ENCODE measurements at regions not wholly inside any gene's neighbourhood (a gene's known extent, or its start where the extent isn't known, plus 50 kb on each side); places are given as distances from the start of the nearest gene placed in this dataset.

GRCh38 chr15:66881173-66881905, 179.3 kb downstream of the SMAD6 start:
- Mint-ChIP-seq H3K4me3 (no peak overlapping the region), H3K36me3 (no peaks in the 10 kb centered on the region)
- H3K4me3 ChIP-seq (ENCODE audit: low read length): no peak overlapping the region

GRCh38 chr15:66882251-66883020, 180.4 kb downstream of the SMAD6 start:
- CTCF ChIA-PET: interaction anchor here (1.3 kb wide), 1 partner anchor 32 kb away, joined by 5 read pairs; no protein-coding TSS in a partner anchor

More at GRCh38 chr15:66881173-66881905, 179.3 kb downstream of the SMAD6 start:
- H3K9me3 ChIP-seq (ENCODE audit: low read length): no peaks in the 10 kb centered on the region
- H3K27me3 ChIP-seq (ENCODE audit: insufficient read depth, low read length, poor library complexity, severe bottlenecking): no peaks in the 10 kb centered on the region
- DNase-seq: no peak
- no peaks in the 10 kb centered on the region for H3K36me3 ChIP-seq (ENCODE audit: insufficient read depth, low read length)
- CTCF ChIA-PET: interaction anchor here (1.3 kb wide), 1 partner anchor 30 kb away, joined by 5 read pairs; no protein-coding TSS in a partner anchor
- no peak overlapping the region for H3K27ac ChIP-seq (ENCODE audit: low read depth, low read length)
- POLR2A ChIA-PET: no interaction called here
- H3K4me1 ChIP-seq (ENCODE audit: insufficient read depth, low read length): no peaks in the 10 kb centered on the region
- no peaks in the 10 kb centered on the region for H3K4me1 Mint-ChIP-seq
- H3K27me3 Mint-ChIP-seq: peaks cover 4 to 25% of the 10 kb centered on the region in 2 donors
- no peaks in the 10 kb centered on the region for H3K9me3 Mint-ChIP-seq
- H3K27ac Mint-ChIP-seq: no peak overlapping the region

GRCh38 chr15:66883284-66883911, 181.4 kb downstream of the SMAD6 start:
- no peak for DNase-seq
- no peak overlapping the region for H3K4me3 Mint-ChIP-seq
- no peak overlapping the region for H3K27ac Mint-ChIP-seq
- Histone ChIP-seq H3K36me3 (ENCODE audit: insufficient read depth, low read length) (no peaks in the 10 kb centered on the region), H3K4me3 (ENCODE audit: low read length) (no peak overlapping the region), H3K9me3 (ENCODE audit: low read length) (no peaks in the 10 kb centered on the region), H3K27ac (ENCODE audit: low read depth, low read length) (no peak overlapping the region), H3K27me3 (ENCODE audit: insufficient read depth, low read length, poor library complexity, severe bottlenecking) (no peaks in the 10 kb centered on the region), H3K4me1 (ENCODE audit: insufficient read depth, low read length) (no peaks in the 10 kb centered on the region)
- ChIA-PET CTCF (no interaction called here), POLR2A (no interaction called here)
- no peaks in the 10 kb centered on the region for H3K9me3 Mint-ChIP-seq
- peaks cover 7 to 21% of the 10 kb centered on the region in 2 donors for H3K27me3 Mint-ChIP-seq
- H3K36me3 Mint-ChIP-seq: no peaks in the 10 kb centered on the region
- no peaks in the 10 kb centered on the region for H3K4me1 Mint-ChIP-seq

More at GRCh38 chr15:66882251-66883020, 180.4 kb downstream of the SMAD6 start:
- no peak for DNase-seq
- Mint-ChIP-seq H3K27me3 (peaks cover 2 to 25% of the 10 kb centered on the region in 2 donors), H3K27ac (no peak overlapping the region), H3K9me3 (no peaks in the 10 kb centered on the region), H3K4me1 (no peaks in the 10 kb centered on the region), H3K4me3 (no peak overlapping the region), H3K36me3 (no peaks in the 10 kb centered on the region)
- Histone ChIP-seq H3K4me1 (ENCODE audit: insufficient read depth, low read length) (no peaks in the 10 kb centered on the region), H3K4me3 (ENCODE audit: low read length) (no peak overlapping the region), H3K36me3 (ENCODE audit: insufficient read depth, low read length) (no peaks in the 10 kb centered on the region), H3K9me3 (ENCODE audit: low read length) (no peaks in the 10 kb centered on the region), H3K27ac (ENCODE audit: low read depth, low read length) (no peak overlapping the region), H3K27me3 (ENCODE audit: insufficient read depth, low read length, poor library complexity, severe bottlenecking) (no peaks in the 10 kb centered on the region)
- POLR2A ChIA-PET: no interaction called here

GRCh38 chr15:66884115-66884622, 181.2 kb upstream of the SMAD3 start:
- Mint-ChIP-seq H3K9me3 (no peaks in the 10 kb centered on the region), H3K36me3 (no peaks in the 10 kb centered on the region), H3K4me3 (no peak overlapping the region), H3K27ac (no peak overlapping the region), H3K27me3 (peaks cover 7 to 21% of the 10 kb centered on the region in 2 donors), H3K4me1 (no peaks in the 10 kb centered on the region)
- H3K27ac ChIP-seq (ENCODE audit: low read depth, low read length): no peak overlapping the region
- no peaks in the 10 kb centered on the region for H3K4me1 ChIP-seq (ENCODE audit: insufficient read depth, low read length)
- H3K36me3 ChIP-seq (ENCODE audit: insufficient read depth, low read length): no peaks in the 10 kb centered on the region
- no peak overlapping the region for H3K4me3 ChIP-seq (ENCODE audit: low read length)
- H3K9me3 ChIP-seq (ENCODE audit: low read length): no peaks in the 10 kb centered on the region
- no peaks in the 10 kb centered on the region for H3K27me3 ChIP-seq (ENCODE audit: insufficient read depth, low read length, poor library complexity, severe bottlenecking)
- CTCF ChIA-PET: no interaction called here
- POLR2A ChIA-PET: no interaction called here
- DNase-seq: no peak

DNA sequence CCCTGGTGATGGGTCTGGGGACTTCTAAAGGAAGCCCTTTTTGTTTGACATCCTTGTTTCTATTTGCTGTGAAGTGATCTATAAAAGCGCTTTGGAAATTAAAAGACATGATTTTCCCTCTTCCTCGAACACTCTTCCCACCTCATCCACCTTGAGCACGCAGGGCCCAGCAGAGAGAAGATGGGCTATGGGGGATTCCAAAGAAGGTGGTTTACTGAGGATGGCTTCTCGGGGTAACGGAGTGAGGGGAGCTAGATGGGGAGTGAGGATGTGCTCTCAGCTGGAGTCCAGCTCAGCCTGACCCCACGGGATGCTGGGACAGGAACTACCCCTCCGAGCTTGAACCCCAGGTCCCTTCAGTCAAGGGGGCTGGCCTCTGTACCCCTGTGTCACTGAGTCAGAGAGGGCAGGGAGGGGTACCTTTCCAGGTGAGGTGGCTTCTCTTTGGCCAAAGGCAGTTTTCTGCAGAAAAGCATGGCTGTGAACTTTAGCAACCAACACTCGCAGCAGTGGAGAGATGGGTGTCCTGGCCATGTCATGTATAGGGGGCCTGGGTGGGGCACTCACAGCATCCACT, 180.7 kb upstream of the SMAD3 start:
- no peaks in the 10 kb centered on the region for H3K4me1 ChIP-seq (ENCODE audit: insufficient read depth, low read length)
- no peak overlapping the region for H3K4me3 Mint-ChIP-seq
- no peak overlapping the region for H3K27ac ChIP-seq (ENCODE audit: low read depth, low read length)
- H3K9me3 ChIP-seq (ENCODE audit: low read length): no peaks in the 10 kb centered on the region
- H3K9me3 Mint-ChIP-seq: peaks cover 0 to 5% (median 0%) of the 10 kb centered on the region in 5 donors
- H3K36me3 Mint-ChIP-seq: no peaks in the 10 kb centered on the region
- DNase-seq: no peak
- POLR2A ChIA-PET: no interaction called here
- H3K27me3 ChIP-seq (ENCODE audit: insufficient read depth, low read length, poor library complexity, severe bottlenecking): no peaks in the 10 kb centered on the region
- H3K4me3 ChIP-seq (ENCODE audit: low read length): no peak overlapping the region
- CTCF ChIA-PET: interaction anchor here (1.2 kb wide), 1 partner anchor 12 kb away, joined by 3 read pairs; no protein-coding TSS in a partner anchor
- no peaks in the 10 kb centered on the region for H3K4me1 Mint-ChIP-seq
- no peaks in the 10 kb centered on the region for H3K36me3 ChIP-seq (ENCODE audit: insufficient read depth, low read length)
- peaks cover 7 to 21% of the 10 kb centered on the region in 2 donors for H3K27me3 Mint-ChIP-seq
- no peak overlapping the region for H3K27ac Mint-ChIP-seq

- no peaks in the 10 kb centered on the region for H3K9me3 ChIP-seq (ENCODE audit: low read length)
- CTCF ChIA-PET: interaction anchor here (1.1 to 1.2 kb wide), 2 partner anchors 11 to 34 kb away, joined by 3 read pairs; no protein-coding TSS in a partner anchor
- no peak overlapping the region for H3K4me3 ChIP-seq (ENCODE audit: low read length)
- Mint-ChIP-seq H3K36me3 (no peaks in the 10 kb centered on the region), H3K4me1 (no peaks in the 10 kb centered on the region), H3K27ac (no peak overlapping the region), H3K4me3 (no peak overlapping the region), H3K9me3 (peaks cover 0 to 7% (median 2%) of the 10 kb centered on the region in 5 donors), H3K27me3 (peaks cover 7 to 21% of the 10 kb centered on the region in 2 donors)
- DNase-seq: no peak
- H3K27me3 ChIP-seq (ENCODE audit: insufficient read depth, low read length, poor library complexity, severe bottlenecking): no peaks in the 10 kb centered on the region
- POLR2A ChIA-PET: no interaction called here
- H3K27ac ChIP-seq (ENCODE audit: low read depth, low read length): no peak overlapping the region
- no peaks in the 10 kb centered on the region for H3K36me3 ChIP-seq (ENCODE audit: insufficient read depth, low read length)
- H3K4me1 ChIP-seq (ENCODE audit: insufficient read depth, low read length): no peaks in the 10 kb centered on the region
Observed at GRCh38 chr15:66885281-66885915, 180.0 kb upstream of the SMAD3 start.

- H3K36me3 ChIP-seq (ENCODE audit: insufficient read depth, low read length): no peaks in the 10 kb centered on the region
- H3K9me3 ChIP-seq (ENCODE audit: low read length): no peaks in the 10 kb centered on the region
- peaks cover 0 to 7% (median 2%) of the 10 kb centered on the region in 5 donors for H3K9me3 Mint-ChIP-seq
- no peaks in the 10 kb centered on the region for H3K4me1 ChIP-seq (ENCODE audit: insufficient read depth, low read length)
- ChIA-PET POLR2A (no interaction called here), CTCF (interaction anchor here (1.1 kb wide), 1 partner anchor 35 kb away, joined by 3 read pairs; no protein-coding TSS in a partner anchor)
- no peaks in the 10 kb centered on the region for H3K4me1 Mint-ChIP-seq
- peaks cover 9 to 18% of the 10 kb centered on the region in 2 donors for H3K27me3 Mint-ChIP-seq
- H3K27ac Mint-ChIP-seq: no peak overlapping the region
- no peaks in the 10 kb centered on the region for H3K27me3 ChIP-seq (ENCODE audit: insufficient read depth, low read length, poor library complexity, severe bottlenecking)
- peaks cover 0 to 2% (median 0%) of the 10 kb centered on the region in 3 donors for H3K36me3 Mint-ChIP-seq
- no peak overlapping the region for H3K4me3 Mint-ChIP-seq
- no peak overlapping the region for H3K4me3 ChIP-seq (ENCODE audit: low read length)
- no peak for DNase-seq
- no peak overlapping the region for H3K27ac ChIP-seq (ENCODE audit: low read depth, low read length)
Observed at GRCh38 chr15:66886241-66886675, 179.1 kb upstream of the SMAD3 start.
